Inflammatory macrophage treated with lipopolysaccharide for 4 hours (primary cell): ENCODE measurements at regions not wholly inside any gene's neighbourhood (a gene's known extent, or its start where the extent isn't known, plus 50 kb on each side); places are given as distances from the start of the nearest gene placed in this dataset.
A peak's percentile ranks its signal among the peaks of the same experiment; 100 is the strongest.
"Not testable (repeated sequence)": the region's sequence is repeated elsewhere in the genome, so short reads cannot be mapped to it uniquely, and the experiment has no call there.

Source experiments
- DNase-seq: peaks from one replicate; pipeline ENCODE4 v3.0.0-alpha.2; 2020

DNA sequence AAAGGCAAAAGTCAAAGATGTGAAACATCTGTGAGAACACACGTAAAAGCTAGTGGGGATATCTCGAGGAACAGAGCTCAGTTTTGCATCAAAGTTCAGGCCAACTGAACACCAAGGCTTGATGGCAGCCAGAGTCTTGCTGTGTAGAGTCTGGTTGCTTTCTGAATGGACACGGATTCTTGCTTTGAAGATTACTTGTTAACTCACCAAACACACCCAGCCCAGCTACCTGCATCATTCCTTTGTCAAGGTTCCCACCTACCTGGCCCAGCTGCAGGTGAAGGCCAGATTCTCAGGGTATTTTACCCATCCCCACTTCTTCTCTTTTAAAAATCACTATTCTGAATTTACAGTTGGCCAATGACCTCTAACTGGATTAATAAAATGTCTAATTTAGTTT is 174.4 kb upstream of the PHYHIPL start:
- DNase-seq, result no peak

DNA sequence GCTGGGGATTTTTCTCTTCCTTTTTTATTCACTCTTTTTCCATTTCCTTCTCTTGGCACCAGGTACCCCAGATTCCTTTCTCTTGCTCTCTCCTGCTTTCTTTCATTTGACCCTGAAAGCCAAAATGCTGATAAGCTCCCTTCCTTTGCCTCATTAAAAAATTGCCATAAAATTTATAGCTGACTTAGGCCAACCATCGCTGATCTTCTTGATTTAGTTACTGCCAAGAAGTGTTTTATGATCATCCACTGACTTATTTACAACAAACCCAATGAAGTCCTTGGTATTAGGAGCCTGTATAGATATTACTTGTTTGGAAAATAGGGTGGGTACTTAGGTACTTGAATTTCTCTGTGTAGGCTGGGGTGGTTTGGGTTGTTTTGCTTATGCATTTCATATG is 173.2 kb upstream of the PHYHIPL start:
- DNase-seq, result no peak

DNA sequence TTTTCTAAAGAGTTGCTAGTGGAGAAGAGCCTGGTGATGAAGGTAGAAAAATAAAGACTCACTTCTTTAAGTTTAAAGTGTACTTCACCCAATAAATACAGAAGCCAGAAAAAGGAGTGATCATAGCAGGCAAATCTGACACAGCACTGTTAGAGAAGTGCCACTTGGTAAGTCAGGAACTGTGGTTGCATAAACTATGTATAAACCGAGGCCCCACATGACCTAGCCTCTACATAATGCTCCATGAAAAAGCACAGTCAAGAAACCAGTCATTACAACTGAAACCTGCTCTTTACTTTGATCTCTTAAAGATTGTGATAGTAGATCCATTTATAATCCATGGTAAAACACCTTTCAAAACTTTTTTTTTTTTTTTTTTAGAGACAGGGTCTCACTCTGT is 172.1 kb upstream of the PHYHIPL start:
- no peak for DNase-seq

DNA sequence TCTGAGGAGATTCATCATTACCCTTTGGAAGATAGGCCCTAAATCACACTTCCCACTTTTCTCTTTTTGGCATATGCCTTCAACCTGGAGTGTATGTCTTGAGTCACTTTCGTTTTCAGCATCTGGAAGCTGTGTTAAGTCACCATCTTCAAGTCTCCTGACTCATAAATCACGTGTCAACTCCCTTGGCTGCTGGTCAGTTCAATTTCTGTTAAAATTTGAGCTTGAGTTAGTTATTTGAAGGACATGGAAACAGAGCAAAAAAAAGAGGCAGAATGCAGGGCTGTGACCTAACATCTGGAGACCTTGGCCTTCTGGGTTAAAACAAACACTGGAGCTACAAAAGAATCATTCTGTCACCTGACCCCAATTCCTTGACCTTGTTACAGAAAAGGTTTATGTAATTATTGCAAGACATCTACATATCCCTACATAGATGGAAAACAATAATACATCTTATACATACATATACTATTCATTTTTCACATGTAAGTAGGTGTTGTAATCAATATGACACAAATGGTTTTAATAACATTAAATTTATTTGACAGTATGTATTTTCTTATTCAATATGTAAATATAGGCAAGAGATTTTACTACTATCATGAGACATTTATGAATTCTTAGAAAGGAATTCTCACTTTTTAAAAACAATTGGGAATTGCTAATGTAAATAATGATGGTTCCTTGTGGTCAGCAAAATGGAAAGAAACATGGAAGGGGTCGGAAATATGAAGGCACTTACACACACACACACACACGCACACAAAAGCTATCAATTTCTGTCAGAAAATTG is 169.7 kb upstream of the PHYHIPL start:
- peak; percentile 20 for DNase-seq

DNA sequence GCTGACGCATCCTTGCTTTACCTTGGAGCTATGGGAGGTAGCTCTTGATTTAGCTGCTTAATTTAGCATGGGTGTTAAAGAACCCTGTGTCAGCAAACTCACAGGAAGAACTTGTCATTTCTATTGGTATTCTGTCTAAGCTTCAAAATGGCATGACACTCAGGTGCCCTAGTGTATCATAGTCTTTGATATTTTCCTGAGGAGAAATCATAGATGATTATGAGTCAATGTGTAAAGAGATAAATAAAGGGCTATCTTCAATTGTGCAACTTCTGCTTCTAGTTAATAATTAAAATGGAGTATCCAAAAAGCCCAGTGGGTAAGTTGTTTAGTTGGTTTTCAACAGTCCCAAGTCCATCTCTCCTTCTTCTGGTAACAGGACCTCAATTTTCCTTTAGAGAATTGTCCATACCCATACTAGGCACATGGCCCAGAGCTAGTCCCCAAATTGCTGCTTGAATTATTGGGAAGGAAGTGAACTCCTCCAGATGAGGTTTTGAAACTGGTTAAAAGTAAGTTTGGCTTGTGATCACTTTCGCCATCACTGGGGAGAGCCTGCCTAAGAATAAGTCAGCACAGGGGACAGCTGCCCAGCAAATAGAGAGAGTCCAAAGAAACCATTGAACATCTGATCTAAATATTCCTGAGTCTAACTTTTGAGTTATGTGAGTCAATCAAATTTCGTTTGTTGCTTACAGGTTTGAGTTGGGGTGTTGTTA is 169.0 kb upstream of the PHYHIPL start:
- no peak for DNase-seq

DNA sequence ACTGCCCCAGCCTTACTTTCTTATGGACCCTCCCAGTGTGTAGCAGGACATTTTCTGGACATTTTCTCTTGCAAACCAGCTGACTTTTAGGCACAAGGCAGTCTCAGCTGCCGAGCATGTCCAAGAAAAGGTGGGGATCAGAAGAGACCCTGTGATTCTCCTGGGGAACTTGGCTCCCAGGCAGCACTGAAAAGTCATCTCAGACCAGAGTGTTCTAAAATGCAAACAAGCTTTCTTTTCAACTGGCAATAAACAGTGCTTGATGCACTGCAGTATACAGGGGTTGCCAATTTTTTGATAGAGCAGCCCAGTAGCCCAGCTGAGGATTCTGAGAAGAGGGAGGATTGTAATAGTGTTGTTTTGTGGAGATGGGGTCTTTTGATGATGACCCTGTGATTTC is 168.0 kb upstream of the PHYHIPL start:
- DNase-seq, result no peak

DNA sequence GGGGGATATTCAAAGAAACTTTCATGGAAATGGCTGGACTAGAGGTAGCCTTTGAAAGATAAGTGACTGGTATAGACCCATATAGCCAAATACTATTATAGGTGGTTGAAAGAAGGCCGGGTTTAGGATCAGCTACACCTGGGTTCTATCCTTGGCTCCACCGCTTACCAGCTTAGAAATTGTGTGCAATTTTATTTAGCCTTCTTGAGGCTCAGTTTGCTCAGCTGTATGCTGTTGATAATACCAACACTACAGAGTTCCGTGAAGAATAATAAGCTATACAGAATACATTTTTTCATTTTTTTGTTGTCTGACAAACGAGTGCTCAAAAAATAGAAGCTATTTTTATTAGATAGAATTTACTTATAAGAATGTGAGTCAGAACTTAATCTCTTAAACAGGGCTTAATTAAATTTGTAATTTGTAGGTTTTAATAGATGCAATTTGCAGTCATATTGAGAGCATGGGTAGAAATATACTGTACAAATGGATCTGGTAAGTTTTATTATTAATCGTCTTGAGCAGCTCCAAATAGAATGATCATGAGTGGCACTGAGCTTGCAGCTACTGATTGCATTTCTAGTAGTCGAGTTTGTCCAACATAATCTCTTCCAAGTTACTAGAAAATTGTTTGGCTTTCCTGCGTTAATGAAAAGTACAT is 164.3 kb upstream of the PHYHIPL start:
- DNase-seq, result no peak

DNA sequence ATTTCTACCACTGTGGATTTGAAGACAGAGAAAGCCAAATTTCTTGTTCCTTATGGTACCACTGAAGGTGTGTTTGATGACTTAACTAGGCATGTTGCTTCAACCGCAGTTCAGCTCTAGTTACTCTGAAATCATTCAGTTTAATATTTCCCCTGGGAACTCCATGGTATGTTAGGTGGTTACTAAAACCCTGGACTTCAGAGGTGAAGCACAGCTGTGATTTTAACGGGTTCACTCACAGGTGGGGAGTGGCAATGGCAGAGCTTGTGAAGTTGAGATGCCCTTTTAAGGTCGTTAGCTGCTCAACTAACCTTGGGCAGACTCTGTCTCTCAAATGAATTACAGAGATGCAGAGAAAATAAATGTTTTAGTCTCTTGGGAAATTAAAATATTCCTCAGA is 163.6 kb upstream of the PHYHIPL start:
- no peak for DNase-seq

DNA sequence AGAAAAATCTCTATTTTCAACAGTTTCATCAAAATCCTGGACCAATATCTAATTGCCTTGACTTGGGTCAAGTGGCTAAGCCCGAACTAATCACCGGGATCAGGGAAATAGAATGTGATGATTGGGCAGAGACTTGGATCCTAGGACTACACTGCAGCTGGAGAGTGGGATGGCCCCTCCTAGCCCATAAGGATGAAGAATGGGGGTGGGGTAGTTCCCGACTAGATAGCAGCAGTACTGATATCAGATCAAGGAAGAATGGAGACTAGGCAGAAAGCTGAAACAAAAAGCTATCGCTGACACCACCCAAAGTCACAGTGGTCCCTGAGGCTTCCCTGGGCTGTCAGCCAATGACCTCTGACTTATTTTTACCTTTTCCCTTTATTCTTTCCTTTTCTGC is 160.4 kb upstream of the PHYHIPL start:
- DNase-seq, result no peak

DNA sequence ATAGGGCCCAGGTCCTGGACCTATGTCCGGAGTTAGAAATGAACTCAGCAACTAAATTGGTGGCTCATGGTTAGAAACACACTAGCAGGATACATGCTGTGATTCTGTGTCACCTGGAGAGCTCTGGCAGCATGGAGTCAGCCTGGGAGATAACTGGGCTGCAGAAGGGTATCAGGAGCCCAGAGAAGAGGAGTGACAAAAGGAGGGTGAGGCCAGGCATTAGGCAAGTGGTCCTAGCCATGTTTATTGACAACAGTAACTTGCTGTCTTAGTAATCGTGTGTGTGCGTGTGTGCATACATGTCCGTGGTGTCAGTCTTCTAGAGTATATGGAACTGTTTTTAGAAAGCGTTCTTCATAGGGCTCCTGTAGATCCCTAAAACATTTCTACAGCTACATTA is 157.5 kb upstream of the PHYHIPL start:
- no peak for DNase-seq

DNA sequence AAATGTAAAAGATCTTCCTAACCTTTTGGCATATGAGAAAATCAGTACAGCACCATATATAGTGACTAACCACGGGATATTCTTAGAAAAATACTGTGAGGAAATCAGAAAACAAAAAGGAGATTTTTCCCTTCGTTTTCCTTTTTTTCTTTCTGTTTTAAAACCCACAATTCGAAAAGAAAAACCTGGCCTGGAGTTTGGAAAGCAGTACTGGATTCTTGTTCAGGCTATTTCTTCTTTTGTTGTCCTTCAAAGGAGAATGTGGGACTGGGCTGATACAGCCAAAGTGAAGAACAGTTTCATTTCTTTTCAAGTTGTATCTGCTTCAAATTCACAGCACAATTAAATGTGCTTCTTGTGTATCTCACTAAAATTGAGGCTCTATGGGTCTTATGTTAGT is 156.8 kb upstream of the PHYHIPL start:
- no peak for DNase-seq

DNA sequence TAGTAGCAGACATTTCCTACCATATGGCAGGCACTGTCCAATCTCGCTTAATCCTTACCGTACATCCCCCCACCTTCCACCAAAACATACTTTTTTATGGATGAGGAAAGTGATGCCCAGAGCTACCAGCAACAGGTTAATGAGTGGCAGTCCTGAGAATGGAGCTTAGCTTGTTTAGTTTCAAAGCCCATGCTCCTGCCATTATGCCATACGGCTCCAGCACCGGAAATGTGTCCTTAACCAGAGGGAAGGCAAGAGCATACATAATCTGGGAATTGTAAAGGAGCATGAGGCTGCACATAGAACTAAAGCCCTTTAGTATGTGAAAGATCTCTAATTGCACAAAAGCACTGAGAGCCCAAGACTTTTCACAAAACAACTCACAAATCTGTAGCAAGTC is 155.9 kb upstream of the PHYHIPL start:
- DNase-seq, result no peak

DNA sequence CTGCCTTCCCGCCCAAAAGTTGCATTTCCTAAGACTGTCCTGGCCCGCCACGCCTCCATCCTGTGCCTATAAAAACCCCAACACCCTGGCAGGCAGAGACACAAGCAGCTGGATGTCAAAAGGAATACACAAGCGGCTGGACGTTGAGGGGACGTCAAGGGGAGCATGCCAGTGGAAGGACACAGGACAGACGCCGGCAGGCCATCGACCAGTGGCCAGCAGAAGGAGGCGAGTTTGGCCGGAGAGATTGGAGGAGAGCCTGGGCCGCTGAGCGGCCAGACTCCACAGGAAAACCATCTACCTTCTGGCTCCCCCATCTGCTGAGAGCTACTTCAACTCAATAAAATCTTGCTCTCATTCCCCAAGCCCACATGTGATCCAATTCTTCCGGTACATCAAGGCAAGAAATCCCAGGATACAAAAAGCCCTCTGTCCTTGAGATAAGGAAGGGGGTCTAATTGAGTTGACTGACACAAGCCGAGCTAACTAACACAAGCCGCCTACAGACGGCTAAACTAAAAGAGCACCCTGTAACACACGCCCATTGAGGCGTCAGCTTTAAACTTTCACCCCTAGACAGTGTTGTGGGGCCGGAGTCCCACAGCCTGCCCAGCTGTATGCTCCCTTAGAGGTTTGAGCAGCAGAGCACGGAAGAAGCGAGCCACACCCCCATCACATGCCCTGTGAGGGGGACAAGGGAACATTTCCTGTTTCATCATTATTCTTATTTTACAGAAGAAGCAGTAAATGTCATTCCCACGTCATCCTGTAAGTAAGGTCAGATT is 150.3 kb upstream of the PHYHIPL start:
- no peak for DNase-seq

DNA sequence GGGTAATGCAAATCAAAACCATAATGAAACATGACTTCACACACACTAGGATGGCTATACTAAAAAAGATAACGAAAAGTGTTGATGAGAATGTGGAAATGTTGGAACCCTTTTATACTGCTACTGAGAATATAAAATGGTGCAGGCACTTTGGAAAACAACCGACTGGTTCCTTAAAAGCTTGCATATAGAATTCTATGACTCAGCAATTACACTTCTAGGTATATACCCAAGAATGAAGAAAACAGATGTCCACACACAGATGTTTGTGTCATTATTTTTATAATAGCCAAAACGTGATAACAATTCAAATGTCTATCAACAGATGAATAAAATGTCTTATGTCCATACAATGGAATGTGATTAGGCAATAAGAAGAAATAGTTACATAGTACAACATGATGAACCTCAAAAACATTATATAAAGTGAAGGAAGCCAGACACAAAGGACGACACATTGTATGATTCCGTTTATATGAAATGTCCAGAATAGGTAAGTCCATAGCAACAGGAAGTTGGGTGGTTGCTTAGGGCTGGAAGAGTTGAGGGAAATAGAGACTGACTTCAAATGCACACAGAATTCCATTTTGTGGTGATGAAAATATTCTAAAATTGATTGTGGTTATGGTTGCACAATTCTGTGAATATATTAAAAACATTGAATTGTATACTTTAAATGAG is 148.3 kb upstream of the PHYHIPL start:
- DNase-seq, result no peak

DNA sequence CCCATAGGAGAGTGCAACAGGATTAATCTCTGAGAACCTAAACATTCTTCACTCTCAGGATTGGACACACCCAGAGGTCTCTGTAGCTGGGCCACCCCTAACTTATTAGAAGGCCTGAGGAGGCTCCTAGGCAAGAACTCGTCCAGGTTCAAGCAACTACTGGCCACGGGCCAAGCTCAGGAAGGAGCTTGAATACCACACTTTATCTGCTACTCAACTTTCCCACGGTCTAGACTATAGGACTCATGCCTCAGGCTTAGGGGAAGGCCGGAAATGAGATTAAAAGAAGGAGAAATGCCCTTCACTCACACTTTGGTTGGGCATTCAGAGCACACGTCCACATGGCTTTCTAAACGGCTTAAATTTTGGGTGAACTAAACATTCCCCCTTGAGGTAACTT is 142.8 kb upstream of the PHYHIPL start:
- DNase-seq, result no peak

DNA sequence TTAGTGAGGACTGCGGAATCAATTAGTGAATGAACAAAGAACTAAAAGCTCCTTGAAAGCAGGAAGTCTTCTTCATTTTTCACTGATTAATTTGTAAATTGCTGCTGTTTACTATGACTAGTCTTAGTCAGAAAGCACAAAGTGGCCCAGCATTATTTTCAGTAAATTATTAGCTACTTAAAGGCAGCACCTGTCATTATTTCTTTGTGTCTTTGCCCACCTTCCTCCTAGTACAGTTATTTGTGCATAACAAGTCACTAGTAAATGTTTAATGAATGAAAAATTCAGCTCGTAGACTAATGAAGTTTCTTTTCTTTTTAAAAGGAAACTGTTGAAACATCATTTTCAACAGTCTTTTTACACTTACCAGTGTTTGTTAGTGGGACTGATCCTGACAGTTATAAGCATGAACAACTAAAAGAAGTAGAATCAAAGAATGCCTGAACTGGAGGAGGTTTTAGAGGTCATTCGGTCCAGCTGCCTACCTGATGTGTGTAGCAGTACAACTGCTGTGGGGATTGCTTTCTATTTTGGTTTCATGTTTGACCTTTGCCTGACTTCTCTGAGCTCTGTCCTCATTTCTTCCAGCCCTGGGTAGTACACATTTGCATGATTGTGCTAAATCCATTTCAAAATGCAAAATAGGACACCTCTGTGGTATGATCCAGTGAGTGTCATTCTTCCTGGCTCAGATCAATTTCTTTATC is 140.0 kb upstream of the PHYHIPL start:
- no peak for DNase-seq

DNA sequence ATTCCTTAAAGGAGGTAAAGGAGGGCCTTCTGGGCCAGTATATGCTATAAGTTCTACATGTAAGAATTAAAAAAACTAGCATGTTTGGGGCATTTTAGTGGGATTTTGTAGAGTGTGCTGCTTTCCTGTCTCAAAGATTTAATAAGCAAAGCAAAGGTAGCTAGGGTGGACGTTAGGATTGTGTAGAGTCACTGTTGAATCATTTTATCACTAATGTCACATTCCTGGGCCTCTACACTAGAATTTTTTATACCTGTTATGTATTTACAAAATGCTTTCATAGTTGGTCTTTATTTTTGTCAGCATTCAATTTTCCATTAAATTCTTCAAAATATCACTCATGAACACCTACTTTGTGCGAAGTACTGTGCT is 139.4 kb upstream of the PHYHIPL start:
- no peak for DNase-seq

DNA sequence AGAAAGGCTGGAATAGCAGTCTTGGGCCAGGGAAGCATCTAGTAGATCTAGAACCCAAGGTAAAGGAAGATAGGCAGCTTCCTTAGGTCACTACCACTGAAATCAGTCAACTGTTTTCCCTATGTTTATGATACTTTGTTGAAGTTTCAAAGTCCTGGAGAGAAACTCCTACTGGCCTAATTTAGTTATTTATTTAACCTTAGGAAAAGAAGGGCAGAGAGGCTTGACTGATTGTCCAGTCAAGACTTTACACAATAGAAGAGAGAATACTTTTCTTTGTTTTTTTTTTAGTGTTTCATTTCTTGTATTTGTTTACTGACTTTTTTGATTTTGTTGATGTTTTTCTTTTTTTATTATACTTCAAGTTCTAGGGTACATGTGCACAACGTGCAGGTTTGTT is 138.9 kb upstream of the PHYHIPL start:
- no peak for DNase-seq

DNA sequence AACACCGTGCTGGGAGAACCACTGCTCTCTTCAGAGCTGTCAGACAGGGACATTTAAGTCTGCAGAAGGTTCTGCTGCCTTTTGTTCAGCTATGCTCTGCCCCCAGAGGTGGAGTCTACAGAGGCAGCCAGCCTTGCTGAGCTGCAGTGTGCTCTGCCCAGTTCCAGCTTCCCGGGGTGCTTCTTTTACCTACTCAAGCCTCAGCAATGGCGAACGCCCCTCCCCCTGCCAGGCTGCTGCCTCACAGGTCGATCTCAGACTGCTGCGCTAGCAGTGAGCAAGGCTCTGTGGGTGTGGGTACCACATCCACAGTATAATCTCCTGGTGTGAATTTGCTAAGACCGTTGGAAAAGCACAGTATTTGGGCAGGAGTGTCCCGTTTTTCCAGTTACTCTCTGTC is 133.1 kb upstream of the PHYHIPL start:
- DNase-seq, result not testable (repeated sequence)

DNA sequence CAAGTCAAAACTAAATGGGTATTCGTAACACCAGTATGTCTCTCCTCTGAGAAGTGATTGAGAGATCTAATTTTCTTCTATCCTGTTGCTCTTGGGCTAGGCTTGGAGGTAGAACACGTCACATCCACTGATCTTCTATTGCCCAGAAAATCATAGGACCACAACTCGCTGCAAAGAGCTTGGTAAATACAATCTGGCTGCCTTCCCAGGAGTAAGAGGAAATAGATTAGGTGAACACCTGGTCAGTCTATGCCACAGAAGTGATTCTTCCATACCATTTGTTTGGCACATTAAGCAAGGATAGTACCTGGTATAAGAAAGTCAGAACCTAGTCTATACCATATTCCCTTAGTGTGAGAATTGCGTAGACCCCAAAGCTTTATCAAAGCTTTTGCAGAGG is 129.3 kb upstream of the PHYHIPL start:
- DNase-seq, result no peak

DNA sequence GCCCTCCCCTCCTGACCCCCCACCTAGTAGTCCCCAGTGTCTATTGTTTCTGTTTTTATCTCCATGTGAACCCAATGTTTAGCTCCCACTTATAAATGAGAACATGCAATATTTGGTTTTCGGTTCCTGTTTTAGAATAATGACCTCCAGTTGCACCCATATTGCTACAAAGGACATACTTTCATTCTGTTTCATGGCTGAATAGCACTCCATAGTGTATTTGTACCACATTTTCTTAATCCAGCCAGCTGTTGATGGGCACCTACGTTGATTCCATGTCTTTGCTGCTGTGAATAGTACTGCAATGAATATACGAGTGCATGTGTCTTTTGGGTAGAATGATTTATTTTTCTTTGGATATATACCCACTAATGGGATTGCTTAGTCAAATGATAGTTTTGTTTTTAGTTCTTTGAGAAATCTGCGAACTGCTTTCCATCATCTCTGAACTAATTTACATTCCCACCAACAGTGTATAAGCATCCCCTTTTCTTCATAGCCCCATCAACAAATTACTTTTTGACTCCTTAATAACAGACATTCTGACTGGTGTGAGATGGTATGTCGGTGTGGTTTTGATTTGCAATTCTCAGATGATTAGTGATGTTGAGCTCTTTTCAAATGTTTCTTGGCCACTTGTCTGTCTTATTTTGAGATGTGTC is 128.4 kb upstream of the PHYHIPL start:
- no peak for DNase-seq

DNA sequence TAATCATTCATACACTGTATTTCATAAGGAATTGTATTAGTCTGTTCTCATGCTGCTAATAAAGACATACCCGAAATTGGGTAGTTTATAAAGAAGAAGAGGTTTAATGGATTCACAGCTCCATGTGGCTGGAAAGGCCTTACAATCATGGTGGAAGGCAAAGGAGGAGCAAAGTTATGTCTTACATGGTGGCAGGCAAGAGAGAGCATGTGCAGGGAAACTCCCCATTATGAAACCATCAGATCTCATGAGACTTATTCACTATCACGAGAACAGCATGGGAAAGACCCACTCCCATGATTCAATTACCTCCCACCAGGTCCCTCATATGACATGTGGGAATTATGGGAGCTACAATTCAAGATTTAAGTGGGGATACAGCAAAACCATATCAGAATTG is 122.9 kb upstream of the PHYHIPL start:
- not testable (repeated sequence) for DNase-seq
